ENCODE measurements at regions not wholly inside any gene's neighbourhood (a gene's known extent, or its start where the extent isn't known, plus 50 kb on each side); places are given as distances from the start of the nearest gene placed in this dataset.
"Not testable (repeated sequence)": the region's sequence is repeated elsewhere in the genome, so short reads cannot be mapped to it uniquely, and the experiment has no call there.

DNA sequence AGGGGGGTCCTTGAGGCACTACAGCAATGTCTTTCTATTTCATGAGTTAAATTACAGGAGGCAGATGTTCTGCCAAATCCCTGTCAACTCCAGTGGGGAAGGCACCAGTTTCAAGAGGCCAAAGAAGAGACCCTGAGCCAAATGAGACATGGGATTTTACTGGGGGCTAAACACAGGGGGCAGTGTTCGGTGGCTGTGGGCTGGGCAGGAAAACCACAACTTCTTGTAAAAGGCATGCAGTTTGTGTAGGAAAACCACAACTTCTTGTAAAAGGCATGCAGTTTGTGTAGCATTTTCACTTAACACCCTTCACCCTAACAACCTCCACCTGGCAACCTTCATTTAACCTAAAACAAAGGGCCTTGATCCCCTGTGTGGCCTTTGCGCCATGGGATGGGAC, 61.0 kb downstream of the POLR2M start:
- DNase-seq (ENCODE audit: low read depth) = no peak

DNA sequence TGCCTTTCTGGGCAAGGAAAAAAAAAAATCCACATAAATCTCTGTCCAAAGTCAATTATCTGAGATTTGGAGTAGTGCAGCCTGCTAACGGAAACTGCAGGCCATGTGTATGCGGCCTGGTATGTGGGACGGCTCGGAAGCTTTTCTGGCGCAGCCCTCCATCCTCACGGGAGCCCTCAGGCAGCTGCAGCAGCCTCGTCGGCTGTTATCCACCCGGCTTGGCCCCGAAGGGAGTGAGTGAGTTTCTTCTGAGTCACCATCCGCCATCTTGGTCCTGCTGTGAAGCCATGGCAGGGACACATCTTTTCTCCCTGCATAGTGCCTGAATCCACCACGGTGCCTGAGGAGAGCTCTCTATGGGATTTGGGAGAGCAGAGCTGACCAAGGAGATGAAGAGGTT, 62.8 kb downstream of the POLR2M start:
- no peak for DNase-seq (ENCODE audit: low read depth)

DNA sequence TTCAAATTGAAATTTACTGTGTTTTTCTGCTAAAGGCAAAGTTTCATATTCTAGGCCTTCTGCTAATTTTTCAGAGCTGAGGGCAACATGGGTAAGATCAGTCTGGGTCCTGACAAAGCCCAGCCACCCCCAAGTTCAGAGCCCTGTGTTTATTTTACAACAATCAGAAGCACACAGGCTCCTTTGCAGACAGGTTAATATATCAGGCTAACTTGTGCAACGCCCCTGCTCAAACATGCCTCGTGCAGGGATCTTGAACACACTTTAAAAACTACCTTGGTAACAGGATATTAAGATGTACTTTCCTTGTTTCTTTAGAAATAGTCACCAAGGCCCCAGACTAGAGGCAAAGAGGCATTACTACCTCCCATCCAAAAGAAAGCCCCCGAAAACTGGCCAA, 64.0 kb downstream of the POLR2M start:
- DNase-seq (ENCODE audit: low read depth) = no peak

DNA sequence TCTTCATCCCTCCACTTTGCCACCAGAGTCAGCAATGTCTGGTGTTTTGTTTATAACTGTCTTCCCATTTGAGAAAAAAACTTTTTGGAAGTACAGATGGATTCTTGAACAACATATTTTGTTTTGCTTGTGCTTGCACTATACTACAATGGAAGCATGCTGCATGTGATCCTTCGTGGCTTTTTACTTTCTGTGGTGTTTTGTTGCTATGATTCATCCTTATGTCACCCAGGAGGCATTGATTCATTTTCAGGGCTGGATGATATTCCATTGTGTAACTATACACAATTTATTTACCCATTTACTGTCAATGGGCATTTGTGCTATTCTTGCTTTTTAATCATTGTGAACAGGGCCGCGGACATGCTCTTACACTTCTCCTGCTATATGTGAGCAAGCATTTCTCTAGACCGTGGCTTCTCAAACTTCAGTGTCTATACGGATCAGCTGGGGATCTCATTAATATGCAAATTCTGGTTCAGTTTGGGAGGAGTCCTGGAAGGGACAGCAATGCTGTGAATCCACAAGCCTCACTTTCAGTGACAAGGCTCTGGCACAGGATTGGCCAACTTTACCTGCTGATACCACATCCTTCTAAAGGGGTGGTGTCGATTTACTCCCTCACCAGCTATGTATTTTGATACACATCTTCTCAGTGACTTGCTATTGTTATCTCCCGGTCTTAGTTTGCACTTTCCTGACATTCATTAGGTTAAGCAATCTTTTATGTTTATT, 65.9 kb downstream of the POLR2M start:
- DNase-seq (ENCODE audit: low read depth) = no peak

DNA sequence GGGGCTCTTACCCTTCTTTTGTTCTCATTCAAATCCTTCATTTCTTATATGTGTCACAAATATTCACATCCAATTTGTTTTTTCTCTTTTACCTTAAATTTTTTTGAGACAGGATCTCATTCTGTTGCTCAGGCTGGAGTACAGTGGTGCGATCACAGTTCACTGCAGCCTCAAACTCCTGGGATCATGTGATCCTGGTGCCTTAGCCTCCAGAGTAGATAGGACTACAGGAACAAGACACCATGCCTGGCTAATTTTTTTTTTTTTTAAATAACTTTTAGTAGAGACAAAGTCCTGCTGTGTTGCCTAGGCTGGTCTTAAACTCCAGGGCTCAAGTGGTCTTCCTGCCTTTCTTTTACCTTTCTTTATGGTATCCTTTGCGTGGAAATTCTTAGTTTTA, 66.5 kb downstream of the POLR2M start:
- no peak for DNase-seq (ENCODE audit: low read depth)

DNA sequence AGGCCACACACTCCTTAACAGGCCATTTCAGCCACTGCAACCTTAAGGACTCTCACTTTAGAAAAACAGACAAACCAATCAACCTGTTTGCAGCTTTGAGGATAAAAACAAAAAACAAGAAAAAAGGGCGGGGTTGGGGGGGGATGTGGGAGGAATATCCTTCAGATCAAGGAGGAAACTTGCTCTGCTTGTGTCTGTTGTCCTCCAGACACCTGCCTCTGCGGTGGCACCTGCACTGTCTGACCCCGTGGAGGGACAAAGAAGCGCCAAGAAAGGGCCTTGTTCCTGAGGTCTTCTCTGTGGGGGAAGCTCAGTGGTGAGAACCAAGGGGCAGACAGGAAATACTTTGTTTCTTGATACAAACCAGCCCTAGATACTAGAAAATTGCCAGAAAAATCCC, 70.5 kb downstream of the POLR2M start:
- no peak for DNase-seq (ENCODE audit: low read depth)

DNA sequence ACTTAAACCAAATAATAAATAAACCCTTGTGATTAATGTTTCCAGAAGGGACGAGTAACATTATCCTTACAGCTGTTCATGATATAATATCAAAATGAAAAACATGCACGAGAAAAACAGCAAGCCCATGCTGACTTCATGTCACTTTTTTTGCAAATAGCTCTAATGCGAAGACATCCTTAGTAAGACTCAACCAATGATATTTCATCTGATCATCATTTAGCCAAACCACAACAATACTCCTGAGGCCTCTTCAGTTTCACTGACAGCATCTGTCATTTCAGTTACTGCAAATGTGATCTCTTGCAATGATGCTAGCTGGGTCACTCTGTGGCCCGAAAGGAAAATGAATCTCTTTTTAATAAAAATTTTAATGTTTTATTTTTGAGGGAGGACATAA, 74.0 kb downstream of the POLR2M start:
- DNase-seq (ENCODE audit: low read depth) = no peak

DNA sequence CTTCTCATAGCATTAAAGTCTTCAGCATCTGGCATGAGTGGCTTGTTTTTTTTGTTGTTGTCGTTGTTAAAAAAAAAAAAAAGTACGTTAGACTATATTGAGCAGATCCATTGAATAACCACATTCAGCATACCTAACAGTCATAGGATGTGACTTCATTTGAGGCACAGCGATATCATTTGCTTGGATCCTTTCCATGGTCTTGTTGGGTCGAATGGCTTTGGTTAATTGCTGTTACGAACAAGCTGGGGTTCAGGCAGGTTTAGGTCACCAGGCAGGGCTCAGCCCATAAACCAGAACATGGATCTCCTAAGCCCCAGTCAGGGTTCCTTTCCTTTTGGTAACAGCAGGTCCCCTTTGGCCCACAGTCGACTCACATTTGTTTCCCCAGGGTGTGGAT, 76.2 kb downstream of the POLR2M start:
- no peak for DNase-seq (ENCODE audit: low read depth)

DNA sequence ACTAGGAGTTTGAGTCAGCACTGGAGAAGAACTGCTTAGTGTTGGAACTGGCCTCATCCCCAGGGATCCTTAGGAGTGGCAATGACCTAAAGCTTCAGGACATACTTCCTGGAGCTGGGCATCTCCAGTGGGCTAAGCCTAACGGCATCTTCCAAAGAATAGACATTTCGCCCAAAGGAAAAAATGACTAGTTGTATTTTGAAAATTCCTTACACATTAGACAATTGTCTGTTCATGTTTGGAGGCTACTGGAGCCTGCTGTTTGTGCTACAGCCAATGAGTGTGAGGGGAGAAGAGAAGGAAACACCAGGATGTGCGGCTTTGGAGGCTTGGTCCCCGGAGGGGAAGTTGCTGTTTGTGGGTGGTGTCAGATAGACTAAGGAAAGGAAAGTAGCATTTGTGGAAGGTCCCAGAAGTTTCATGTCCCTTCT, 77.6 kb downstream of the POLR2M start:
- DNase-seq (ENCODE audit: low read depth) = no peak

DNA sequence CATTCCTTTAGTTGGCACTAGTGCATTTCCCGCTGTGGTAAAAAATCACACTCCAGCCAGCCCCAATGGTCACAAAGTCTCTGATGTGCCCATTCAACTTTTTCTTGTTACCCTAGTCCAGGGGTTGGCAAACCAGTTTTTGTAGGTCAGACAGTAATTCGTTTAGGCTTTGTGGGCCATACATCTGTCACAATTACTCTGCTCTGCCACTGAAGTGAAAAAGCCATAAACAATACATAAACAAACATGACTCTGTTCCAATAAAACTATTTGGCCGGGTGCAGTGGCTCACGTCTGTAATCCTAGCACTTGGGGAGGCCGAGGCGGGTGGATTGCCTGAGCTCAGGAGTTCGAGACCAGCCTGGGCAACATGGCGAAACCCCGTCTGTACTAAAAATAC, 78.5 kb downstream of the POLR2M start:
- no peak for DNase-seq (ENCODE audit: low read depth)

DNA sequence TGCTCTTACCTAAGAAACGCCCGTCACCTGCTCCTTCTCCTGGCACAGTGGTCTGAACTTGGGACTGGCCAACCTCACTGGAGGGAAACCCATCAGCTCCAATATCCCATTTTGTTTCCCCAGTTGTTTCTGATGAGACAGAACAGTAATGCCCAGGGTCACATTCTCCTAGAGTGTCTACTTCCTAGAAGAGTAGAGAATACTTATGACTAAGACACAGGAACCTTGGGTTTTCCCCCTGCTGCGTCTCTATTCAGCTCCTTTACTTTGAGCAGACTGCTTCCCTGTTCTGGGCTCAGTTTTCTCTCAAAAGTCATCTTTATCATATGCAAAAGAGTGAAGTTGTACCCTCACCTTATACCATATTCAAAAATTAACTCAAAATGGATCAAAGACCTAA, 79.4 kb downstream of the POLR2M start:
- no peak for DNase-seq (ENCODE audit: low read depth)

DNA sequence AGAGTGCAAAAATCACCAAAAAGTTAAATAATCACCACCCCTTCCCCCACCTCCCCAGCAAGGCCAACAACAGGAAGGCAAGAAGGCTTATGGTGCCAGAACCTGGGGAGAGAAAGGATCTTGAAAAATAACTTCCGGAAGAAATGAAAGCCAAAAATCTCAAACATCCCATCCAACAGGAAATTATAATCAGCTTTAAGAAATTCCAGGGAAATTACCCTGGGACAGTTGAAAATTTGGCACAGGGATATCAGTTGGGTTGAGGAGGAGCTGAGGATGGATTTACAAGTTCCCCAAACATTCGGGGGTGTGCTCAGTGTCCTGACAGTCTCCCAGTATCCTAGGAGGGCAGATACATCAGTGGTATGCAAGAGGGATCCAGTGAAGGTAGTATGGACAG, 82.7 kb downstream of the POLR2M start:
- no peak for DNase-seq (ENCODE audit: low read depth)

DNA sequence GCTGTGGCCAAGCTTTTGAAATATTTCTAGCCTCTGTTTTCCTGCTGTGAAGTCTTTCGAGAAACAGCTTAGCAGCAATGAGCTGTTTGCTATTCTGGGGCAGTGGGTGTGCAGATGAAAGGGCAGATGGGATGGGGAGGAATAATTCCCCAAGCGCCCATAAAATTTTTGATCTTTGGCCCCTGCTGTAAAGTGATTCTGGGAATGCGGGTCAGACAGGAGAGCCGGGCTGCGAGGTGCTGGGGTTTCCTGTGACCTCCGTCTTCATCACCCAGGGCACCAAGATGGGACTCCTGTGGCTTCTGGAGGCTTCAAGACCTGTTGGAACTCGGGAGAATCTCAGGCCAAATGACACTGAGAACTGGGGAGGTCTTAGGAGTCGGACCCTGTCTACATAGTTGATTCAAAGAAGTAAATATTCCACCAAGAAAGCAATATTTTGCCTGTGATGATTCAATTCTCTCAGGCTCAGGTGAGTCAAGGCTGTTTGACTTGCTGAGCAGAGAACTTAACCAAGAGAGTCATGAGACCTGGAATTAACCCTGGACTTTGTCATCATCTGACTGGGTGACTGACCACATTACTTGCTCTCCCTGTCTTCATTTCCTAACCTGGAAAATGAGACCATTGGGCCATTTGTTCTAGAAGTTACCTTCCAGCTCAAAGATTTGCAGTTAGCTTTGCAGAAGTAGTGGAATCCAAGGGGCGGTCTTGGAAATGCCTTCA, 86.4 kb downstream of the POLR2M start:
- no peak for DNase-seq (ENCODE audit: low read depth)

DNA sequence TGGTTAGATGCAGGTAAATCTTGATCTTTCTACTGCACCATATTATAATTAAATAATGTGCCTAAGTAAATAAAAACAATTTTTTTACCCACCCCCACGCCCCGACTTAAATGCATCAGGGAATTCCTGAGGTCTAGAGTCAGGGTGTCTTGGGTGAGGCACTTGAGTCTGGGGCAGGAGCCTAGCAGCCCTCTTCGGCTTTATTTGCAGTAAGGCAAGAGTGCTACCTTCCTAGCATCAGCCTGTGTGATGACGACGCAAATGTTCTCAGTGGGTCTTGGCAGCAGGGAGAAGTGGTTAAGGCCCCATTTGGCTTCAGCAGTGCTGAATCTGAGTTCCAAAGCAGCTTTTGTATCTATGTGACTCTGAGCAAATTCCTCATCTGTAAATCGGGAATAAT, 88.7 kb downstream of the POLR2M start:
- no peak for DNase-seq (ENCODE audit: low read depth)

DNA sequence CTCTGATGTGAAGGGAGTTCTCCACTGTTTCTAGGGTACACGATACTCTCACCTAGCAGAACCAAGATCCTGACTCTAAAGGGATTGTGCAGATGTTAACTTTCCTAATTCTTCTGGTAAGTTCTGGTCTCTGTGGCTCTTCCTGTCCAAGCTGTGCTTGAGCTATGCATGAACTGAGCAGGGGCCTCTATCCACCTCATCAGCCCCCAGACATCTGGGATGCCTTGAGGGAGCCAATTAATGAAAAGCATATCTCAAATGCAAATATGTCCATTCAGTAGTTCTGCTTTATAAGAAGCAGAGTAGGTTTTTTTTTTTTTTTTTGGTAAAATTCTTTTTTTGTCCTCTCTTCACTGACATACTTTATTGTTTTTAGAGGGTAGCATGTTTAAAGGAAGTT, 89.6 kb downstream of the POLR2M start:
- DNase-seq (ENCODE audit: low read depth) = no peak

DNA sequence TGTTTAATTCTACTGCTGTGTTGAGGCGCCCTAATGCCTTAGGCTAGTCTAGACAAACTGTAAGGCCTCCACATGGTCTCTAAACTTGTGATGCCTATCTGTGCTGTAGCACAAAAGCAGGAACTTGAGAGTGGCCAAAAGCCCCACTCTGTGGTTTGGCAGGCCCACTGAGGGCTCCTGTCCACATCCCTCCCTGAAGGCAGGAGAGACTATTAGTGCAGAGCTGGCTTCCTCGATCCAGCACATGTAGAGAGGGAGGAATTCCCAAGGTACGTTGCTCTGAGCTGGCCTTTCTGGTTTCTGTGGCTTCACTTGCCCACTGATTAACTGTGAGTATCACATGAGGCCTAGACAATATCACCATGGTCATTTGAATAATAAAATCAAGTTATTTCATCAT, 90.6 kb downstream of the POLR2M start:
- DNase-seq (ENCODE audit: low read depth) = no peak

DNA sequence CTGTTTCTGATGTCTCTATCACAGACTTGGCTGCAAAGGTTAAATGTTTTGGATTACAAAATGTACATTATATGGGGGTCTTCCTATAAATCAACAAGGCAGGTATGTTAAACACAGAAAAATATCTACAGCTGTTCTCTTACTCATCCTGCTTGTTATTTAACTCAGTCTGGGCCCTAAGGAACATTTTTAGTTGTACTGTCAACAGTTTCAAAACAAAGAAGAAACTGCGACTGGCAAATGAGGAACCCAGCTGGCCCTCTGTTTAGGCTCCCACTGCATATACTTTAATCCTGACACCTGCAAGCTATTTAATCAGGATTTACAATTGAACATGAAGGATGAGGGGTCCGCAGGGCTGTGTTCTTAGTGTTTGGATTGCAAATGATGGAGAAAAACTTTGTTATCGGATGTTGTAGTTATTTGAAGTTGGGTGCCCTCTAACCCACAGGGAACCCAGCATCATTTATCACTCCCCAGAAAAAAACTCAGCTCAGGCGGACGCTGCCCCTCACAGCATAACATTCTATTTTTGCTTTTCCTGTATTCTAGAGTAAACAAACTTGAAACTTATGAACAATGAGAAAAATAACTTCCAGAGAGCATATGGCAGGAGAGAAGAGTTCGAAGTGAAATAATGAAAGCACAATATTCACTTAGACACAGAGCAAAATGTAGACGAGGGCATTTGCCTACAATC, 91.2 kb downstream of the POLR2M start:
- no peak for DNase-seq (ENCODE audit: low read depth)

DNA sequence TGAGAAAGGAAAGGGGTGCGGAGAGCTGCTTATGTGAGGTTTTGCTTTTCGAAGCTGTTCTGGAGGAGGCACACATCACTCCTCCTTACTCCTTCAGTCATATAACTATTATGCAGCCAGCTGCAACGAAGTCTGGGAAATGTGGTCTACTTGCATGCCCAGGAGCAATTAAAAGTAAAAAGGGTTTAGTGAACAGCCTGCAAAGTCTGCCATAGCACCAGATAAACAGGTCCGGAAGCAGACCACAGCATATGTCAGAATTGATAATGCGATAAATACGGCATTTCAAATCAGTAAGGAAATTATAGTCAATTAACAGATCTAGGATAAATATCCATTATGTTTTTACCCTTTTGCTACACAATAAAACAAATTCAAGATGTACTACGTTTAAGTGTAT, 99.5 kb downstream of the POLR2M start:
- DNase-seq (ENCODE audit: low read depth) = no peak

DNA sequence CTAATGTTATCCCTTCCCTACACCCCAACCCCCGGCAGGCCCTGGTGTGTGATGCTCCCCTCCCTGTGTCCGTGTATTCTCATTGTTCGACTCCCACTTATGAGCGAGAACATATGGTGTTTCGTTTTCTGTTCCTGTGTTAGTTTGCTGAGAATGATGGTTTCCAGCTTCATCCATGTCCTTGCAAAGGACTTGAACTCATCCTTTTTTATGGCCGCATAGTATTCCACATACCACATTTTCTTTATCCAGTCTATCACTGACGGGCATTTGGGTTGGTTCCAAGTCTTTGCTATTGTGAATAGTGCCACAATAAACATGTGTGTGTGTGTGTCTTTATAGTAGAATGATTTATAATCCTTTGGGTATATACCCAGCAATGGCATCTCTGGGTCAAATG, 102.8 kb downstream of the POLR2M start:
- DNase-seq (ENCODE audit: low read depth) = not testable (repeated sequence)

DNA sequence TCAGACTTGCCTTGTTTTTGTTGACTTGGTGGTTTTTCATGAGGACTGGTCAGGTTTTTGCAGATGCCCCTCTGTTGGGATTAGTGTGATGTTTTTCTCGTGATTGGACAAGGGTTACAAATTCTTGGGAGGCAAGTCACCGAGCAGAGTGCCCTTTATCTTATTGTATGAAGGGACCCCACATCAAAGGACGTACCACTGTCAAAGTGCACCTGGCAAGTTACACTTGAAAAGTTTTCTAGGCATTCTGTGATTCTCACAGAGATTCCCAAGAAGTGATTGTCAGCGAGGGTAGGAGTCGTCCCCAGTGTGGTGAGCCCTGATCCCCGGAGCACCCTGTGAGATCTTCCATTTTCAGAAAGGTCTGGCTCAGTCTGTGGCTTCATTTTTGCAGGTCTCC, 110.1 kb downstream of the POLR2M start:
- no peak for DNase-seq (ENCODE audit: low read depth)

DNA sequence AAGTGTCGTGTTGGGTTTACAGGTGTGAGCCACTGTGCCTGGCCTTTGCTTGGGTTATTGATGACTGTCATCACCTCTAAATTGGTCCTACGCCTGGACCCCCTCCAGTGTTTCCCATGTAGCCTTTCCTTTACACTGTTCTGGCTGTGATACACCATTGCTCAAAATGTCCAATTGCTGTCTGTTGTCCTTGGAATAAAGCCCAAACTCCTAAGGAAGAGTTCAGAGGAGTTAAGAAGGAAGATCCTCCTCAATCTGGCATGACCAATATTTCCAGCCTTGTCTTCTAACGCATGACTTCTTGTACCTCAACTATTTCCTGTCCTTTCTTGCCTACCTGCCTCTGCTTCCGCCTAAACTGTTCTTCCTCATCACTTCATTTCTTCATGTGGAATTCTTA, 113.1 kb downstream of the POLR2M start:
- no peak for DNase-seq (ENCODE audit: low read depth)

DNA sequence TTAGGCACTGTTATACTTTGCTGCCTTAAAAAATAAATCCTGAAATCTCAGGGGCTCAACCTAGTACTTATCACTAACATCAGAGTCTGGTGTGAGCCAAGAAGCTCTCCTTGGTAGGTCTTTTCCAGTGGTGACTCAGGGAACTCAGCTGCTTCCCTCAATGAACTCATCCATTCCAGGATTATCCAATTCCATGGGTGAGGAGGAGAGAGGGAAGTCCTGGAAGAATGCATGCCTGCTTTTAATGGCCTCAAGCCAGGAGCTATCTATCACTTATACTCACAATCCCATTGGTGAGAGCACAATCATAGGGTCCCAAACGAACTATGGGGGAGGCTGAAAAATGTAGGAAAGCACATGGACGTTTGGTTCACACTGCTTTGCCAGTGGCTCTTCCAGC, 113.6 kb downstream of the POLR2M start:
- DNase-seq (ENCODE audit: low read depth) = no peak

DNA sequence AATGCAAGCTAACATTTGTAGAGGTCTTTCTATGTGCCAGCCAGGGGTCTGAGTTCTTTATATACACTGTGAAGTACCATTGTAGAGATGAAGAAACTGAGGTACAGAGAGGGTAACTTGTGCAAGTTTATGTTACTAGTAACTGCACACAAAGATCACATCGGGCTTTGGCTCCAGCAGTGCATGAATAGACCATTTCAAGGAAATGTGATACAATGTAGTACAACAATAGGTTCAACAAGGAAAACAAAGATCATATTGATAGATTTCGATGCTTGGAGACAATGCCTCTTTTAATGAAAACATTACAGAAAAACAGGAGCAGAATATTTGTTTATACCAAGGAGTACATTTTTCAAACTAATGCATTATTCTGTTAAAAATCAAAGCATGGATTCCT, 115.3 kb downstream of the POLR2M start:
- DNase-seq (ENCODE audit: low read depth) = no peak

All from stimulated activated CD8-positive, alpha-beta memory T cell treated with anti-CD3 and anti-CD28 coated beads, Interleukin-15, amount 100 ng/mL, for 1 hour (primary cell).